Endothelial cell of umbilical vein (primary cell): ENCODE measurements at regions not wholly inside any gene's neighbourhood (a gene's known extent, or its start where the extent isn't known, plus 50 kb on each side); places are given as distances from the start of the nearest gene placed in this dataset.

Source experiments
- BruUV-seq: library from RNA; stranded (reverse); fragments of 400-500 nt; replicated peaks from 2 replicates; lab custom pipeline; 2021; lab: Mats Ljungman, UMichigan
- CTCF ChIA-PET: fragments of 300-600, 350-600 bp; sonication (Branson Sonifier 250); formaldehyde crosslinking; loops from one replicate; lab custom pipeline; 2021; ENCODE audit warnings: antibody characterized with exemption, inconsistent platforms; lab: Charles Lee
- POLR2A ChIA-PET: fragments of 300-600, 350-600 bp; sonication (Branson Sonifier 250); formaldehyde crosslinking; loops from one replicate; lab custom pipeline; 2021; ENCODE audit warnings: antibody characterized with exemption, inconsistent platforms; lab: Charles Lee
- DNase-seq: peaks from one replicate; pipeline ENCODE4 v3.0.0-alpha.2; 2011; ENCODE audit warnings: low read depth, low spot score
- FAIRE-seq: peaks from 2 replicates; lab custom pipeline; 2011; peaks lifted over from hg19 to GRCh38; lab: Jason Lieb, UNC
- H2AFZ ChIP-seq: 2 replicates; pipeline ENCODE4 v1.6.0; 2012; ENCODE audit warnings: low read depth, low read length, control low read depth, inconsistent platforms
- H3K27ac ChIP-seq: 2 replicates; pipeline ENCODE4 v1.5.1; 2011; ENCODE audit warnings: low read depth, mild to moderate bottlenecking, control low read depth, low read length, moderate library complexity; ENCODE audit not compliant: insufficient read depth
- H3K27me3 ChIP-seq, 2 experiments: 2 replicates each; pipeline versions ENCODE4 v1.6.0 to v1.6.1; 2011; ENCODE audit warnings: low read length in 2 of 2, mixed read lengths in 1 of 2; ENCODE audit not compliant: control insufficient read depth in 2 of 2, insufficient read depth in 2 of 2
- H3K36me3 ChIP-seq, 2 experiments: 2 replicates in 1 of 2; 3 replicates in 1 of 2; pipeline ENCODE4 v1.5.1; 2011; ENCODE audit warnings: low read length in 2 of 2, mild to moderate bottlenecking in 1 of 2, moderate library complexity in 1 of 2; ENCODE audit not compliant: control insufficient read depth in 2 of 2, insufficient read depth in 2 of 2; ENCODE audit errors: extremely low read depth in 1 of 2
- H3K4me1 ChIP-seq: 3 replicates; pipeline ENCODE4 v1.5.1; 2011; ENCODE audit warnings: mild to moderate bottlenecking, low read length; ENCODE audit not compliant: control insufficient read depth, insufficient read depth; ENCODE audit errors: extremely low read depth
- H3K4me2 ChIP-seq: 2 replicates; pipeline ENCODE4 v1.6.1; 2011; ENCODE audit warnings: low read length, control low read depth, mixed read lengths; ENCODE audit not compliant: insufficient read depth
- H3K4me3 ChIP-seq, 3 experiments: fragments of 200-600 bp in 1 of 3; sonication (generic), shearing (Covaris generic) in 1 of 3; replicated peaks in 1 of 3; 2 replicates each; pipeline ENCODE4 v1.5.1; 2011 to 2016; ENCODE audit warnings: control low read depth in 3 of 3, low read length in 3 of 3, mild to moderate bottlenecking in 2 of 3, inconsistent platforms in 1 of 3, low read depth in 1 of 3, moderate library complexity in 1 of 3; ENCODE audit not compliant: insufficient read depth in 1 of 3
- H3K79me2 ChIP-seq: 2 replicates; pipeline ENCODE4 v1.6.0; 2012; ENCODE audit warnings: low read length, inconsistent platforms; ENCODE audit not compliant: control insufficient read depth, insufficient read depth
- H3K9ac ChIP-seq: replicated peaks from 2 replicates; pipeline ENCODE3; 2011; ENCODE audit warnings: low read length, control low read depth; ENCODE audit not compliant: insufficient read depth; ENCODE audit errors: extremely low read depth
- H3K9me1 ChIP-seq: replicated peaks from 3 replicates; pipeline ENCODE4 v1.6.0; 2011; ENCODE audit warnings: mild to moderate bottlenecking, low read length; ENCODE audit not compliant: control insufficient read depth, insufficient read depth; ENCODE audit errors: extremely low read depth
- H3K9me3 ChIP-seq: replicated peaks from 2 replicates; pipeline ENCODE4 v1.5.1; 2012; ENCODE audit warnings: low read length, inconsistent platforms; ENCODE audit not compliant: control insufficient read depth, insufficient read depth
- H4K20me1 ChIP-seq: replicated peaks from 2 replicates; pipeline ENCODE3; 2011; ENCODE audit warnings: mild to moderate bottlenecking, low read length; ENCODE audit not compliant: control insufficient read depth, insufficient read depth; ENCODE audit errors: extremely low read depth
- CTCF ChIP-seq, 2 donors: IDR thresholded peaks; 1 replicate in 1 of 2; 2 replicates in 1 of 2; pipeline ENCODE4 v1.5.1; 2011; ENCODE audit warnings: low read length in 2 of 2, mild to moderate bottlenecking in 2 of 2, moderate library complexity in 2 of 2, control low read depth in 1 of 2, inconsistent platforms in 1 of 2, low read depth in 1 of 2; ENCODE audit not compliant: insufficient read depth in 1 of 2; ENCODE audit errors: extremely low read depth in 1 of 2
- EZH2 ChIP-seq: IDR thresholded peaks from 2 replicates; pipeline ENCODE4 v1.6.1; 2012; ENCODE audit warnings: borderline replicate concordance, low read depth, mild to moderate bottlenecking, moderate library complexity, low read length, inconsistent platforms; ENCODE audit not compliant: severe bottlenecking
- FOS ChIP-seq: IDR thresholded peaks from 2 replicates; pipeline ENCODE4 v1.6.1; 2011; ENCODE audit warnings: mild to moderate bottlenecking, low read length, moderate library complexity, borderline replicate concordance; ENCODE audit not compliant: insufficient read depth
- GATA2 ChIP-seq: IDR thresholded peaks from 2 replicates; pipeline ENCODE4 v1.7.0; 2011; ENCODE audit warnings: low read depth, mild to moderate bottlenecking, moderate library complexity, mixed read lengths, low read length; ENCODE audit not compliant: insufficient read length, insufficient read depth
- JUN ChIP-seq: IDR thresholded peaks from 2 replicates; pipeline ENCODE4 v1.6.1; 2011; ENCODE audit warnings: borderline replicate concordance, low read depth; ENCODE audit not compliant: insufficient read length, insufficient read depth
- MAX ChIP-seq: IDR thresholded peaks from 2 replicates; pipeline ENCODE4 v1.6.1; 2011; ENCODE audit not compliant: insufficient read depth, insufficient read length
- MYC ChIP-seq: IDR thresholded peaks from one replicate; pipeline ENCODE4 v1.6.1; 2011; ENCODE audit warnings: mild to moderate bottlenecking, low read depth, low read length
- POLR2A ChIP-seq: IDR thresholded peaks from 2 replicates; pipeline ENCODE4 v1.6.1; 2012; ENCODE audit warnings: low read depth, mild to moderate bottlenecking, control low read depth, low read length
- POLR2AphosphoS5 ChIP-seq: IDR thresholded peaks from 2 replicates; pipeline ENCODE4 v1.6.1; 2012; ENCODE audit warnings: low read depth, mild to moderate bottlenecking, control low read depth, low read length, moderate library complexity; ENCODE audit not compliant: insufficient read depth
- dilution Hi-C: fragments of 300-500 bp; cut with MboI; formaldehyde crosslinking; loops from one replicate; pipeline ENCODE4 v1.15.0; 2019; ENCODE audit warnings: low sequenced_read_pairs; ENCODE audit not compliant: extremely low pct_ligation_motif_present
- intact Hi-C: fragments of 100-400 bp; cut with micrococcal nuclease; formaldehyde crosslinking; loops from one replicate; pipeline ENCODE4 v1.10.0; 2022

GRCh38 chr2:181281206-181281832, 175.9 kb upstream of the ITGA4 start:
- Histone ChIP-seq H3K27me3 (no peaks in the 10 kb centered on the region), H3K4me3 (no peak overlapping the region)
- CTCF ChIA-PET = no interaction called here

More at GRCh38 chr2:181281206-181281832, 175.9 kb upstream of the ITGA4 start:
- Histone ChIP-seq H3K27ac (no peak overlapping the region), H3K9ac (no peak overlapping the region), H3K4me1 (no peaks in the 10 kb centered on the region), H3K9me3 (no peaks in the 10 kb centered on the region), H3K36me3 (no peaks in the 10 kb centered on the region), H3K4me2 (no peak overlapping the region), H3K79me2 (no peaks in the 10 kb centered on the region), H4K20me1 (no peaks in the 10 kb centered on the region), H3K9me1 (no peaks in the 10 kb centered on the region), H2AFZ (no peak overlapping the region)
- intact Hi-C loops = no loop called here
- no peak for TF ChIP-seq POLR2AphosphoS5
- no peak for TF ChIP-seq MYC
- no peak for TF ChIP-seq POLR2A
- no peak for TF ChIP-seq CTCF (IDR thresholded peaks at IDR 0.05; ENCODE audit: extremely low read depth in 1 of 2, insufficient read depth in 1 of 2, low read depth in 1 of 2, low read length in 2 of 2)
- no peak for TF ChIP-seq JUN
- no peak for TF ChIP-seq MAX
- TF ChIP-seq EZH2 = no peak
- TF ChIP-seq GATA2 = no peak
- no peak for TF ChIP-seq FOS
- no peak for FAIRE-seq
- BruUV-seq = no TSS peak
- dilution Hi-C loops = no loop called here
- POLR2A ChIA-PET = no interaction called here
- DNase-seq = no peak
